ENCODE measurements at regions not wholly inside any gene's neighbourhood (a gene's known extent, or its start where the extent isn't known, plus 50 kb on each side); places are given as distances from the start of the nearest gene placed in this dataset.
A peak's percentile ranks its signal among the peaks of the same experiment; 100 is the strongest.
"Not testable (repeated sequence)": the region's sequence is repeated elsewhere in the genome, so short reads cannot be mapped to it uniquely, and the experiment has no call there.

DNA sequence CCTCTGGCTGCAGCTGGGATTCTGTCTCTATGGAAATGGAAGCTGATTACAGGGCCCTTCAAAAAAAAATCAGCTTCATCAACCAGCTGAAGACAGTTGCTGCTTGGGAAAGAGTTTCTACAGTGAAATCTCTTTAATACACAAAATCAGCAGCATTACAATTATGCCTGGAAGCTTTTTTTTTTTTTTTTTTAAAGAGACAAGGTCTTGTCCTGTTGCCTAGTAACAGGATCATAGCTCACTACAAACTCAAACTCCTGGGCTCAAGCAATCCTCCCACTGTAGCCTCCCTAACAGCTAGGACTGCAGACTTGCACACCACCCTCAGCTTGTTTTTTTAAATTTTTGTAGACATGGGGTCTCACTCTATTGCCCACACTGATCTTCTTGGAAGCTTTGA, 94.5 kb downstream of the OR13A1 start:
- TF ChIP-seq, protein P1, sequence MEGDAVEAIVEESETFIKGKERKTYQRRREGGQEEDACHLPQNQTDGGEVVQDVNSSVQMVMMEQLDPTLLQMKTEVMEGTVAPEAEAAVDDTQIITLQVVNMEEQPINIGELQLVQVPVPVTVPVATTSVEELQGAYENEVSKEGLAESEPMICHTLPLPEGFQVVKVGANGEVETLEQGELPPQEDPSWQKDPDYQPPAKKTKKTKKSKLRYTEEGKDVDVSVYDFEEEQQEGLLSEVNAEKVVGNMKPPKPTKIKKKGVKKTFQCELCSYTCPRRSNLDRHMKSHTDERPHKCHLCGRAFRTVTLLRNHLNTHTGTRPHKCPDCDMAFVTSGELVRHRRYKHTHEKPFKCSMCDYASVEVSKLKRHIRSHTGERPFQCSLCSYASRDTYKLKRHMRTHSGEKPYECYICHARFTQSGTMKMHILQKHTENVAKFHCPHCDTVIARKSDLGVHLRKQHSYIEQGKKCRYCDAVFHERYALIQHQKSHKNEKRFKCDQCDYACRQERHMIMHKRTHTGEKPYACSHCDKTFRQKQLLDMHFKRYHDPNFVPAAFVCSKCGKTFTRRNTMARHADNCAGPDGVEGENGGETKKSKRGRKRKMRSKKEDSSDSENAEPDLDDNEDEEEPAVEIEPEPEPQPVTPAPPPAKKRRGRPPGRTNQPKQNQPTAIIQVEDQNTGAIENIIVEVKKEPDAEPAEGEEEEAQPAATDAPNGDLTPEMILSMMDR (conservative IDR thresholded peaks at IDR 0.05), result no peak
- no peak for TF ChIP-seq ZFX (IDR thresholded peaks at IDR 0.05)

DNA sequence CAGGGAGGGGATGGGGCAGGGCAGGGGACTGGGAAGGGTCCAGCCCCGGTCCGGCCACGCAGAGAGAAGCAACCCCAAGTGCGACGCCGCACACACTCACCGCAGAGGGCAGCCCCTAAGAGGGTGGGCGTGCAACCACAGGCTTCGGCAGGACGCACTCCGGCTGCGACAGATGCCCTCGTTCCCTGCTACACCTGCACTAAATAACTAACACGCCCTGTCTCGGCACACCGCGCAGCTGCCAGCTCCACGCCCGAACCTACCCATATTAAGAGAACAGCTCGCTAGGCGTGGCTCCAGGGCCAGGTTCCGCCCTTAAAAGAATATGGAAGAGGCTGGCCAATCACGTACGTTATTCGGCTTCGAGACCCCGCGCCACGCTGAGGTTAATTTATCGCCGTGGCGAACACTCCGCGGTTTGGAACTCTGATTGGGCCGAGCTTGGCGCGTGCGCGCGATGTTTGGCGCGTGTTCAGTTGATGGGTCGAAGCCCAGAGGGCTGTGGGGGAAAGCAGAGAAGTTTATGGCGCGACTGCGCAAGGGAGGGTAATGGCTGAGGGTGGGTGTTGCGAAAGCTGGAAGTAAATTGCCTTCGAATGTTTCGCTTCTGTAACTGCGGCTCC, 91.1 kb downstream of the OR13A1 start:
- TF ChIP-seq, protein P1 (conservative IDR thresholded peaks at IDR 0.05), result no peak
- no peak for TF ChIP-seq ZFX (IDR thresholded peaks at IDR 0.05)

More for the DNA sequence above, 94.5 kb downstream of the OR13A1 start:
- H3K27ac ChIP-seq, result no peak overlapping the region

DNA sequence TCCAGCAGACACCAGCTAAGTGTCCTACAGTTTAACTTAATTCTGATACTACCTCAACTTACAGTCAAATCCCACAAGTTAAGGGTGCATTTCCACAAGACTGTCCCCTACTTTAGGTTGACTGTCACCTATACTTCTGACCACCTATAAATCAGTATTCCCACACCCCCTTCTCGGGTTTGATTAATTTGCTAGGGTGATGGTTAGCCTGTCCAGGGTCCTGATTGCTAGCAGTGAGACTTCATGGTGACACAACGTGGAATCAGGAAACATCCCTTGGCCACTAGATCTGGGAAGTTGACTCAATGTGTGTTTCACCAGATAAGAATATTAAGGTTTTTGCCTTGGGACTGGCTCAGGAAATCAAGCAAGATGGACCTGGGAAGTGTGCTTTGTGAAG, 88.4 kb downstream of the OR13A1 start:
- no peak overlapping the region for H3K27ac ChIP-seq
- TF ChIP-seq, protein P1 (conservative IDR thresholded peaks at IDR 0.05), result no peak
- TF ChIP-seq ZFX (IDR thresholded peaks at IDR 0.05), result no peak

More for the DNA sequence above, 91.1 kb downstream of the OR13A1 start:
- no peak overlapping the region for H3K27ac ChIP-seq

DNA sequence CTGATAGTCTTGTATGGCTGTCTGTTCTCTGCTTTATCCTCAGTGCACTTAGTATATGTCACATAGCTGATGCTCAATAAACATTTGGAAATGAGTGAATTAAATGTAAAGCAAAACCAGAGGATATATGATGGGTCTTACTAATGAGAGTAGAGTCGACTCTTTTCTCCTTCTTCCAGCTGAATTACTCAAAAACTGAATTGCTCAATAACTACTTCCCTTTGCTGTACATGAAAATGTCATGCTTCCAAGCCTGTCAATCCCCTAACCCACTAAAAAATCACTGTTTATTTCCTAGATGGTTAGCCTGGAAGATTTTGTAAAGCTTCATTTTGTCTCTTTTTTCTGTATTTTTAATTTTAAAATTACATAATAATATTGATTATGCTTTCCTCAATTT, 88.0 kb downstream of the OR13A1 start:
- TF ChIP-seq, protein P1 (conservative IDR thresholded peaks at IDR 0.05), result no peak
- no peak for TF ChIP-seq ZFX (IDR thresholded peaks at IDR 0.05)

DNA sequence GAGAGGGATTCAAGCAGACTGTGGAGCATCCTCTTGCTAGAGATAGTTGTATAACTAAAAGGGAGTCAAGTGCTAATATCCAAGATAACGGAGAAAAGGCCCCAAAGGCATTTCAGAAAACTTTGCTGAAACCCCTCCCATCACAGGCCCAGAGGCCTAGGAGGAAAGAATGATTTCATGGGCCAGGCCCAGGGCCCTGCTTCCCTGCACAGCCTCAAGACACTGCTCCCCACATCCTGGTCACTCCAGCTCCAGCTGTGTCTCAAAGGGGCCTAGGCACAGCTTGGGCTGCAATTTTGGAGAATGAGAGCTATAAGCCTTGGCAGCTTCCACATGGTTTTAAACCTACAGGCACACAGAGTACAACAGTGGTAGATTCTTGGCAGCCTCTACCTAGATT, 85.6 kb downstream of the OR13A1 start:
- H3K27ac ChIP-seq, result no peak overlapping the region
- TF ChIP-seq, protein P1 (conservative IDR thresholded peaks at IDR 0.05), result no peak
- TF ChIP-seq ZFX (IDR thresholded peaks at IDR 0.05), result no peak

More for the DNA sequence above, 88.0 kb downstream of the OR13A1 start:
- H3K27ac ChIP-seq, result no peak overlapping the region

GRCh38 chr10:45235260-45235769, 80.1 kb downstream of the OR13A1 start:
- H3K27ac ChIP-seq, result not testable (repeated sequence)
- TF ChIP-seq, protein P1 (conservative IDR thresholded peaks at IDR 0.05), result peak; percentile 73

DNA sequence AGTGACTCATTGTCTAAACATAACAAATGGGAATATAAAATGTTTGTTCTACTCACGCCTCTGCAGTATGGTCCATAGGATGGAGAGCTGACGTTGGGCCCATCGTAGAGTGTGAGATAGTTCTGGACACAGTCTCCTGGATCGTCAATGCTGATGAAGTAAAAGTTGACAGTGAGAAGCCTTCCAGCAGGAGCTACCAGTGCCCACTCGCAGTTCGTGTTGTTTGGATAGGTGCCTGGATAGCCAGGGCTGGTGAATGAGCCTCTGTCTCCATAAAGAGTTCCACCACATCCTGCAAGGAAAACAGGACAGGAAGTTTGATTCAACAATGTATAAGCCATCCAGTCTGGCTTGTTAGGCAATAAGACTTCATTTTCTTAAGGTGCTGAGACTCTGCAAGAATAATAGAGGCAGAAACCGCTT, 79.6 kb downstream of the OR13A1 start:
- no peak overlapping the region for H3K27ac ChIP-seq
- TF ChIP-seq, protein P1 (conservative IDR thresholded peaks at IDR 0.05), result no peak

Data from C4-2B (cell line).